ENCODE measurements at regions not wholly inside any gene's neighbourhood (a gene's known extent, or its start where the extent isn't known, plus 50 kb on each side); places are given as distances from the start of the nearest gene placed in this dataset.

DNA sequence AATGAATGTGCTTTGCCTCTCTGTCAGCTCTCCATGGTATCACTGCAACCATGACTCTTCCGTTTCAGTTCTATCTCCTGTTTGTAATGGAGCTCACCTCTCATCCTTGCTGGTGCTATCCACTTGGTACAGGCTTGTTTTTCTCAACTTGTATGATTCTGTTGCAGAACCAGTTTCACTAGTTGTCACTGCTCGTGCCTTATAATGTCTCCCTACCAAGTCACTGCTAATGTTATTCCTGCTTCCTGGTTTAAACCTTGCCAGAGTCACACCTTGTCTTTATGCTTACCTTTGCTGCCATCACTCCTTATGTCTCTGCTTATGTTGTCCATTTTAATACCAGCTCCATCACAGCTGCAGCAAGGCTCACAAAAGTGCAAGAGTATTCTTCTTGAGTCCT lies 1191.0 kb upstream of the LRRTM1 start:
- Mint-ChIP-seq H3K9me3 (peaks cover 10 to 69% (median 21%) of the 10 kb centered on the region in 9 donors), H3K27ac (no peak overlapping the region)

DNA sequence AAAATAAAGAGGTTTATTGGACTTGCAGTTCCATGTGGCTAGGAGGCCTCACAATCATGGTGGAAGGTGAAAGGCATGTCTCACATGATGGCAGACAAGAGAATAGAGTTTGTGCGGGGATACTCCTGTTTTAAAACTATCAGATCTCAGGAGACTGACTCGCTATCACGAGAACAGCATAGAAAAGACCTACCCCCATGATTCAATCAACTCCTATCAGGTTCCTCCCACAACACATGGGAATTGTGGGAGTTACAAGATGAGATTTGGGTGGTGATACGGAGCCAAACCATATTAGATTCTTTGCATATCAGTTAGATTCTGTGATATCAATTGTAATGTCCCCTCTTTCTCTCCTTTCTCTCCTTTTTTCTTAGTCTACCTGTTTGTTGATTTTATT lies 1178.7 kb upstream of the LRRTM1 start:
- ATAC-seq (no peak), DNase-seq (no peak)
- H3K36me3 Mint-ChIP-seq, result no peaks in the 10 kb centered on the region
- peaks cover 11 to 32% (median 16%) of the 10 kb centered on the region in 9 donors for H3K9me3 Mint-ChIP-seq
- H3K4me1 Mint-ChIP-seq, result no peaks in the 10 kb centered on the region
- H3K27me3 Mint-ChIP-seq, result no peaks in the 10 kb centered on the region
- POLR2A ChIA-PET, result no interaction called here
- no peak overlapping the region for H3K4me3 Mint-ChIP-seq
- no peak overlapping the region for H3K27ac Mint-ChIP-seq

More for the DNA sequence above, 1191.0 kb upstream of the LRRTM1 start:
- Mint-ChIP-seq H3K4me3 (no peak overlapping the region), H3K36me3 (peaks cover 0 to 24% (median 0%) of the 10 kb centered on the region in 3 donors), H3K4me1 (no peaks in the 10 kb centered on the region), H3K27me3 (no peaks in the 10 kb centered on the region)
- POLR2A ChIA-PET, result no interaction called here
- ATAC-seq (no peak), DNase-seq (no peak)

DNA sequence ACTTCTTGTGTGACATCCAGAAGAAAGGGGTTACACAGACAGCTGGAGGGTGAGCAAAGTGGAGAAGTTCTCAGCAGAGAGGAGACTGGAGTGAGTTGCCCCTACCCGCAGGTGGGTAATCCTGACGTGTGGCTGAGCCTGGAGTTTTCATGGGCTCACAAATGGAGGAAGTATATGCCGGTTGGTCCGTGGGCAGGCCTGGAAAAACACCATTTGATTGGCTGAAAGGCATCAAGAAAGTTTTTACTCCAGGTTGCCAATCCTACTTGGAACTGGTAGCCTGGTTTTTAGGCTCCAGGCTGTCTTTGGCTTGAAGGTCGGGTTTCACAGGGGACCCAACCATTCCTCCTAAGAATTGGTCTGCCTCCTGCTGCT lies 1177.4 kb upstream of the LRRTM1 start:
- Mint-ChIP-seq H3K4me3 (no peak overlapping the region), H3K27ac (no peak overlapping the region), H3K4me1 (no peaks in the 10 kb centered on the region), H3K9me3 (peaks cover 13 to 32% (median 17%) of the 10 kb centered on the region in 9 donors), H3K36me3 (no peaks in the 10 kb centered on the region), H3K27me3 (no peaks in the 10 kb centered on the region)
- POLR2A ChIA-PET, result no interaction called here
- DNase-seq, result no peak
- no peak for ATAC-seq

DNA sequence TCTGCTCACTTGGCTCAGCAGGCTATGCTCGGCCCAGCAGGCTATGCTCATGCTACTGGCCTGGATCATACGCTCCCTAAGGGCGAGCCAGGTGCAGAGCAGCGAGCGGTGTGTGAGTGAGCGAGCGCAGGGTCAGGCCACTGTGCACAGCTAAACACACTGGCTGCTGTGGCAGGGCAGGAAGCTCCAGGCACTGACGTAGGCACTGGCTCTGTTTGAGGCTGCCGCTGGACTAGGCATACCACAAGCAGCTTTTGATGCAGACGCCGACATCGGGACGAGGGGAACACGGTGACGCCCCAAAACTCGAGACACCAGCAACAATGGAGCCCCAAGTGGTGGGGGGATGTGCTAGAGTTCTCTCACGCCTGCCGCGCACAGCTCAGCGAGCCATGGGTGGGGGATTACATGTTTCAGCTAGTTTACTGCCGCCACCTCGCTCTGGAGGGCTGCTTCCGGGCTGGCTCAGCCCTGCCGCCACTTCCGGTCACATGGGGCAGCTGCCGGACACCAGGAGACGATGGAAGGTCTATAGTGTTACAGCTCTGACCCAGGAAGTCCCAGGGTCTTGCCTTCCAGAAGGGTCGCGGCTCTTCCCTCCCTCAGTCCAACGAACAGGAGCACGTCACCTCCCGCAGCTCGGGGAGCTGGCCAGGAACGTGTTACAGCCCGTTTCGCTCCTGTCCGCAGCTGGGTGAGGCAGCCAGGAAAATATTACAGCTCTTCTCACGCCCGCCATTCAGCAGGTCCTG lies 1176.9 kb upstream of the LRRTM1 start:
- Mint-ChIP-seq H3K4me3 (no peak overlapping the region), H3K27me3 (no peaks in the 10 kb centered on the region), H3K27ac (no peak overlapping the region), H3K9me3 (peaks cover 12 to 33% (median 17%) of the 10 kb centered on the region in 9 donors), H3K36me3 (no peaks in the 10 kb centered on the region), H3K4me1 (no peaks in the 10 kb centered on the region)
- ATAC-seq (no peak), DNase-seq (peak in 1 of 10 donors; percentile 53)
- POLR2A ChIA-PET, result no interaction called here

DNA sequence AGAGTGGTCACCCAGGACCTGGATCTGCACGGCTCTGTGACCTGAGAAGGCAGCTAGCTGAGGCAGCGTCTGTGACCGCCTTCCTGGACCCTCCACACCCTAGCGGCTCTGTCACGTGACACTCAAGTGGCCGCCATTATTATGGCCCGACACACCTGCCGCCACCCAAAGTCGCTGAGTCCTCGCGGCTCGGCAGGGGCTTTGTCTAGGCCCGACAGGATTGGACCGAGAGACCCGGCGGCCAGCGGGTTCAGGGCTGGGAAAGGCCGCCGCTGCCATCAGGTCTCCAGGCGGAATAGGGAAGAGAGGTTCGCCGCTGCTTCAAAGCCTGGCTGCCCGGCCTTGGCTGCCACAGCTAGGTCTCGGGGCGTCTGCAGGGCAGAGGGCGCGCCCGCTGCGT lies 1162.5 kb upstream of the LRRTM1 start:
- POLR2A ChIA-PET, result no interaction called here
- Mint-ChIP-seq H3K36me3 (no peaks in the 10 kb centered on the region), H3K9me3 (peaks cover 0 to 38% (median 11%) of the 10 kb centered on the region in 9 donors), H3K27ac (no peak overlapping the region), H3K27me3 (no peaks in the 10 kb centered on the region), H3K4me1 (no peaks in the 10 kb centered on the region), H3K4me3 (no peak overlapping the region)
- no peak for DNase-seq
- ATAC-seq, result no peak

DNA sequence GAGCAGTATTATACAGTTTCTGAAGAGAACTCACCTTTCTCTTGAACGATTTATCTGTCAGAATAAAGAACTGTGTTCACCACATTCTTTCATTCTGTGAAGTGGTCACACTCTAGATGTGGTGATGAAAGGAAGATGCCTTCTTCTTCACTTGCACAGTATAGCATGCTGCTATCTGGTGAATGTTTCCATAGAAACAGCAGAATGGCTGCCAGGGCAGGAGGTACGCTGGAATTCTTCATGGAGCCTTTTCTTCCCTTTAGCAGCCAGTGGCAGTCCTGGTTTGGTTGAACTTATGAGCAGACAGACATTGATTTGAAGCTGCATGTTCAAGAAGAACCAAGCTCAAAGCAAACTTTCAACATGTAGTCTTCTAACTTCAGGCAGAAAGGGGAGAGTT lies 1157.9 kb upstream of the LRRTM1 start:
- Mint-ChIP-seq H3K27me3 (no peaks in the 10 kb centered on the region), H3K4me1 (no peaks in the 10 kb centered on the region), H3K4me3 (peak overlapping the region in 1 of 10 donors; percentile 8), H3K36me3 (no peaks in the 10 kb centered on the region), H3K9me3 (peaks cover 0 to 52% (median 9%) of the 10 kb centered on the region in 9 donors), H3K27ac (no peak overlapping the region)
- ATAC-seq (no peak), DNase-seq (no peak)
- POLR2A ChIA-PET, result no interaction called here

DNA sequence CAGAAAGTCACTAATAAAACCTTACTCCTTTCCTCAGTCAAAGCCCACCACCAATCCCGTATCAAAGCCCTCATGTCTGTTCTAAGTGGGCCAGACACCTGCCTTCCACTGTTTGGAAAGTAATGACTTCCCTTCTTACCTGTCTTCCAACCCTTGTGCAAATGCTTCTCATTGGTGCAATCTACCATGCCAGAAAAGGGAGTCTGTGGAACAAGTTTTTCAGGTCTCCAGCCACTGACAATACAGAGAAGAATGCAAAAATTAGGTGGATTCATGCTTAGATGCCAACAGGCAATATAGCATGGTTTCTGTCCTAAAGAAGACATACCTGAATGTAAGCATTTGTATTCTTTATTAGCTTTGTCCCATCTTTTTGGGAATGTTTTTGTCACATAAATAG lies 1140.6 kb upstream of the LRRTM1 start:
- ATAC-seq (no peak), DNase-seq (no peak)
- no peaks in the 10 kb centered on the region for H3K36me3 Mint-ChIP-seq
- H3K4me1 Mint-ChIP-seq, result no peaks in the 10 kb centered on the region
- no peak overlapping the region for H3K27ac Mint-ChIP-seq
- H3K27me3 Mint-ChIP-seq, result no peaks in the 10 kb centered on the region
- POLR2A ChIA-PET, result no interaction called here
- no peak overlapping the region for H3K4me3 Mint-ChIP-seq
- H3K9me3 Mint-ChIP-seq, result peaks cover 0 to 39% (median 11%) of the 10 kb centered on the region in 9 donors

DNA sequence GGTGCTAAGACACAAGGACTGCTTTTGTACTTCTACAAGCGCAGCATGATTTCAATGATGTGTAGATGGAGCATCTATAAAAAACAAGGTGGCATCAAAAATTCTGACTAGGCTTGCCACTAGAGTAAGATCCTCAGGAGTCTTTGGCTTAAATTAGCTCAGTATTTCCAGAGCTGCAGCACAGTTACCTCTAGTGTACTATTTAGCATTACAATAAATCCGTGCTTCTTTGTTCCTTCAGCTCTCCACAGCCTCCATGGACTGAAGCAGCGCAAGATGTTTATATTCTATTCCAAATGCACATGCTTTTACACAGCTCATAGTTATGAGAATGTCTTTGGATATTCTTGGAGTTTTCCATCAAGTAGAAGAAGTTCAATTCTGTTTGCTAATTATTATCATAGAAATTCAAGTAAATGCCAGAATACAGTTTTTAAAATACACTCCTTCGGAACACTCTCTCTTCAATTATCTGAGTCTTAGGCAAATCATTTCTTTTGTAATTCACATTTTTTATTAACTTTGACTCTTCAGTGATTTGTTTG lies 1133.0 kb upstream of the LRRTM1 start:
- Mint-ChIP-seq H3K27ac (no peak overlapping the region), H3K36me3 (no peaks in the 10 kb centered on the region), H3K9me3 (peaks cover 2 to 26% (median 8%) of the 10 kb centered on the region in 9 donors), H3K4me3 (no peak overlapping the region), H3K4me1 (no peaks in the 10 kb centered on the region), H3K27me3 (no peaks in the 10 kb centered on the region)
- DNase-seq, result no peak
- ATAC-seq, result no peak
- POLR2A ChIA-PET, result no interaction called here

DNA sequence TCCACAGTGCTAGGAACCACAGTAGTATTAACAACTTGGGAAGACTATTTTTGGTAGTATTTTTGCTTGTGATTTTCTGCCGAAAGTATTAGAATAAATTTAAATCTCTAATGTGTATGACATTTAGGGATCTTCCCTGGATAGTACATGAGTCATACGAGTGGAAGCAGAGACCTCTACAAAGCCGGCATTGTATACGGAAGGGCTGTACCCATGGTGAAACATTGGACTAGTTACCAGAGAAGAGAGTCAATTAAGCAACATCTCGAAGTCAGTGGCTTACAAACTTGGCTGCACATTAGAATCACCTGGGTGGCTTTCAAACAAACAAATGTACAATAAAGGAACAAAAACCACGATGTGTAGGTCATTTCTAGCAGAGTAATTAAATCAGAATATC lies 1131.7 kb upstream of the LRRTM1 start:
- Mint-ChIP-seq H3K4me3 (no peak overlapping the region), H3K4me1 (no peaks in the 10 kb centered on the region), H3K27me3 (no peaks in the 10 kb centered on the region), H3K9me3 (peaks cover 0 to 21% (median 11%) of the 10 kb centered on the region in 9 donors), H3K27ac (no peak overlapping the region), H3K36me3 (no peaks in the 10 kb centered on the region)
- POLR2A ChIA-PET, result no interaction called here
- ATAC-seq (no peak), DNase-seq (no peak)

DNA sequence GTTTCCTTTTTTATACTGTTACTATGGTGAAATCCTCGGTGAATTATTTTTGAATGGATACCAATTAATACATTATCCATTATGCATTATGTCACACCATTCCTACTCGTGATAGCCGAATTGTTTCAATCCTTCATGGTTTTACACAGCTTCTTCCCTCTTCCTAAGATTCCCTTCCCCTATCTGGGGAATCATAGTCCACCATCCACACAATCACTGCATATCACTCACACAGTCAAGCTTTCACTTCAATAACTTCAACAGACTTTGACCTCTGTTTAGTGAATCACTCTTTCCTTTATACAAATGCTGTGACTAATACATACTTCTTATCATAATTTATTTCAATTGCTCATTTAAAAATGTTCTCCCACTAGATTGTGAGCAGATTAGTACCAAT lies 1108.1 kb upstream of the LRRTM1 start:
- Mint-ChIP-seq H3K4me3 (no peak overlapping the region), H3K27ac (no peak overlapping the region), H3K27me3 (no peaks in the 10 kb centered on the region), H3K4me1 (no peaks in the 10 kb centered on the region), H3K36me3 (peaks cover 0 to 3% (median 0%) of the 10 kb centered on the region in 3 donors), H3K9me3 (peaks cover 0 to 7% (median 0%) of the 10 kb centered on the region in 9 donors)
- DNase-seq, result no peak
- POLR2A ChIA-PET, result no interaction called here
- ATAC-seq, result no peak

DNA sequence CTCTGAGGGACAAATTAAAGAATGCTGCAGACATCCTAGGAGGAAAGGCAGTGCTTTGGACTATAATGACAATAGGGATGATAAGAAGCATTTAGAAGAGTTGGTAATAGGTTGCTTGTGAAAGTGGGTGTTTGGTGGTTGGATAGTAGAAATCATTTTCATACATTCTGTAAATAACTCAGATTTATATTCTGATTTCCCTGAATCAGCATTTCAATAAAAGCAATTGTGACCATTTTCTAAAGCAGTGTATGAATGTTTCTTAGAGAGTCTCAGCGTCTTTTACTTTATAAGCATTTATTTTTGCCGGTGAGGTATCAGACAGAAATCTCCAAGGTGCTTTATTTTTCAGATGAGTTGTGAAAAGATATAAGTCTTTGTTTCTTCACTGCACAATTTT lies 1099.0 kb upstream of the LRRTM1 start:
- no peaks in the 10 kb centered on the region for H3K36me3 Mint-ChIP-seq
- no peak for ATAC-seq
- H3K27ac Mint-ChIP-seq, result no peak overlapping the region
- no peaks in the 10 kb centered on the region for H3K27me3 Mint-ChIP-seq
- POLR2A ChIA-PET, result no interaction called here
- H3K4me1 Mint-ChIP-seq, result no peaks in the 10 kb centered on the region
- H3K4me3 Mint-ChIP-seq, result no peak overlapping the region
- no peak for DNase-seq
- H3K9me3 Mint-ChIP-seq, result peaks cover 3 to 24% (median 7%) of the 10 kb centered on the region in 9 donors

DNA sequence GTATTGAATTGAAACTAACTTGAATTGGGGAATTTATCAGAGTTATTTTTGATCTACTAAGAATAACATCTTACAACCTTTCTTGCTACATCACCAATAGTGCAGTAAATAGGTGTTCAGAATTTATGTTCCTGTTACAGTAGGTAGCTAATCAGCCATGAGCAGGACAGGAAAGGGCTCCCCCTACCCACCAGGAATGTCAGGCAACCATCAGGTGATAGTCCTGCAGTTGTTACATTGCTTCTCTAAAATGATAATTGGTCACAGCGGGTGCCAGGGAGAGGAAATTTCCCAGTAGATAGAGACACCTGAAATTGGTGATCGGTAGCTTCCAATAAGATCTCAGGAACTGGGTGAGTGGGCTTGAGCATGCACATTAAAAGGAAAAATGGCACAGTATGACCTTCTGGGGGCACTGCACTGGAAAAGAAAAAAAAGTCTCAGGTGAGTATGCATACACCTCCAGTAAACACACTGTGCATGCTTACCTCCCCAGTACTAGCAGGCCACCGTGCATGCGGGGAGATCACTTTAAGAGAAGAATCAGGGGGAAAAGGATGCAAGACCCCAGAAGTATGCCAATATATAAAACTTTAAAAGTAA lies 1092.0 kb upstream of the LRRTM1 start:
- ATAC-seq, result no peak
- Mint-ChIP-seq H3K4me3 (no peak overlapping the region), H3K27me3 (no peaks in the 10 kb centered on the region), H3K27ac (no peak overlapping the region), H3K4me1 (no peaks in the 10 kb centered on the region), H3K9me3 (peaks cover 0 to 28% (median 9%) of the 10 kb centered on the region in 9 donors), H3K36me3 (no peaks in the 10 kb centered on the region)
- POLR2A ChIA-PET, result no interaction called here
- DNase-seq, result no peak

DNA sequence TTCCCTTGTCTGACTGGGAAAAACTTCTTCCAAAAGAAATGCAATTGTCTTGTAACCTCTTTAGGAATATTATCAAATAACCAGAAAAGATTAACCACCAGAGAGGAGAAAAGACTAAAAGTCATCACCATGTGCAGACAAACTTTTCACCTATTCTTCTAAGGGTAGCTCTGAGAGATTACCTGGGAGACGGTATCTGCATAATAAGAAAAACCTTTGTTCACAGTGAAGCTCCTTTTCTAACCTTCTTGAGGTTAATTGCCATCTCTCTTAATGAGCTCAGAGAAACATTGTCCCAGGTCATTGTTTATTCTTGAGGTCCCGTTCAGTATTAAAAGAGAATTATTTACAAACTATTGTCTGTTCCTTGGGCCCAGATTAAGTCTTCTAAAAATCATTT lies 1091.2 kb upstream of the LRRTM1 start:
- H3K4me1 Mint-ChIP-seq, result no peaks in the 10 kb centered on the region
- POLR2A ChIA-PET, result no interaction called here
- ATAC-seq (no peak), DNase-seq (no peak)
- no peak overlapping the region for H3K4me3 Mint-ChIP-seq
- H3K27ac Mint-ChIP-seq, result no peak overlapping the region
- no peaks in the 10 kb centered on the region for H3K27me3 Mint-ChIP-seq
- no peaks in the 10 kb centered on the region for H3K36me3 Mint-ChIP-seq
- H3K9me3 Mint-ChIP-seq, result peaks cover 0 to 26% (median 13%) of the 10 kb centered on the region in 9 donors

DNA sequence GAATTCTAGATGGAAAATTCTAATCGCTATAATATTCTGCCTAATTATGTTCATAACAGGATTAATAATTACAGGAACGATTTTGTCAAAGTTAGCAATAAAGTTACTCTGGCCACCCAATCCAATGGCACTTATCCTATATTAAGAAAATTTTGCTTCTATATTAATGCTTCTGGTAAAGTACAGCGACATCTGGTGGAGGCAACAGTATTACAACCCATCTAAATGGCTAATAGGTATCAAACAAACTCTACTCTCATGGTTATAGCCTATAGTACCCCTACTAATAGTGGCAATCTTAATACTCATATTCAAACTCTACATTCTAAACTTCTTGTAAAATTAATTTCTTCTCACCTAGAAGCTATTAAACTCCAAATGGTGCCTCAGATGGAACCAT lies 1084.7 kb upstream of the LRRTM1 start:
- Mint-ChIP-seq H3K9me3 (peaks cover 4 to 40% (median 22%) of the 10 kb centered on the region in 9 donors), H3K27me3 (no peaks in the 10 kb centered on the region), H3K4me1 (no peaks in the 10 kb centered on the region), H3K36me3 (no peaks in the 10 kb centered on the region), H3K27ac (no peak overlapping the region), H3K4me3 (no peak overlapping the region)
- DNase-seq, result no peak
- POLR2A ChIA-PET, result no interaction called here
- no peak for ATAC-seq

Measured in naive thymus-derived CD8-positive, alpha-beta T cell (primary cell).